ENCODE measurements at regions not wholly inside any gene's neighbourhood (a gene's known extent, or its start where the extent isn't known, plus 50 kb on each side); places are given as distances from the start of the nearest gene placed in this dataset.

GRCh38 chr11:97905671-97906070, 1115.1 kb upstream of the CNTN5 start:
- H4K20me1 ChIP-seq (ENCODE audit: low read length): no peaks in the 10 kb centered on the region
- H3K9me3 ChIP-seq (ENCODE audit: low read length): 0 out of 2 replicates have a peak, but pooled peaks cover 5% of the 10 kb centered on the region
- no peaks in the 10 kb centered on the region for H3K4me1 ChIP-seq (ENCODE audit: insufficient read depth, low read length)
- no peaks in the 10 kb centered on the region for H3F3A ChIP-seq (ENCODE audit: low read length, unreplicated experiment)
- no peak overlapping the region for H3K27ac ChIP-seq (ENCODE audit: low read length)
- intact Hi-C loops (cut with micrococcal nuclease): no loop called here
- no TSS peak for BruUV-seq (replicated peaks)
- ATAC-seq (no peak), DNase-seq (no peak)
- H3K36me3 ChIP-seq (ENCODE audit: low read depth, low read length): no peaks in the 10 kb centered on the region
- no peak overlapping the region for H3K4me3 ChIP-seq (ENCODE audit: low read length)
- H3K27me3 ChIP-seq (ENCODE audit: low read length): no peaks in the 10 kb centered on the region
- POLR2A ChIA-PET (ENCODE audit: unreplicated experiment): no interaction called here
- TF ChIP-seq EZH2phosphoT487 (IDR thresholded peaks at IDR 0.05; ENCODE audit: borderline replicate concordance, low read length) (no peak), EZH2 (IDR thresholded peaks at IDR 0.05; ENCODE audit: low read length, unreplicated experiment) (no peak), CTCF (conservative IDR thresholded peaks at IDR 0.05; ENCODE audit: low read depth, low read length) (no peak)
- no peak overlapping the region for H3K9ac ChIP-seq (ENCODE audit: low read length)
- H2AFZ ChIP-seq (ENCODE audit: low read length): no peak overlapping the region
- H3K79me2 ChIP-seq (ENCODE audit: low read length): no peaks in the 10 kb centered on the region
- no peaks in the 10 kb centered on the region for H3K9me2 ChIP-seq (replicated peaks; ENCODE audit: low read length)
- no peak overlapping the region for H3K4me2 ChIP-seq (ENCODE audit: low read length)
- CTCF ChIA-PET: no interaction called here

- no peak overlapping the region for H3K4me3 ChIP-seq (ENCODE audit: low read length)
- no peaks in the 10 kb centered on the region for H3K4me1 ChIP-seq (ENCODE audit: insufficient read depth, low read length)
- CTCF ChIA-PET: no interaction called here
- no peak for DNase-seq
- H3K27ac ChIP-seq (ENCODE audit: low read length): no peak overlapping the region
- no peak for ATAC-seq
- H4K20me1 ChIP-seq (ENCODE audit: low read length): no peaks in the 10 kb centered on the region
- no peaks in the 10 kb centered on the region for H3K27me3 ChIP-seq (ENCODE audit: low read length)
- no peaks in the 10 kb centered on the region for H3K36me3 ChIP-seq (ENCODE audit: low read depth, low read length)
- no peak overlapping the region for H3K9ac ChIP-seq (ENCODE audit: low read length)
- peak overlapping the region; percentile 16; the same call in 1 of the 2 replicates for H2AFZ ChIP-seq (ENCODE audit: low read length)
- H3K9me2 ChIP-seq (replicated peaks; ENCODE audit: low read length): no peaks in the 10 kb centered on the region
- TF ChIP-seq CTCF (conservative IDR thresholded peaks at IDR 0.05; ENCODE audit: low read depth, low read length) (no peak), EZH2phosphoT487 (IDR thresholded peaks at IDR 0.05; ENCODE audit: borderline replicate concordance, low read length) (no peak)
- 0 out of 2 replicates have a peak, but pooled peaks cover 2% of the 10 kb centered on the region for H3K9me3 ChIP-seq (ENCODE audit: low read length)
- H3K4me2 ChIP-seq (ENCODE audit: low read length): no peak overlapping the region
- intact Hi-C loops (cut with micrococcal nuclease): no loop called here
- BruUV-seq (replicated peaks): no TSS peak
- POLR2A ChIA-PET (ENCODE audit: unreplicated experiment): no interaction called here
- H3F3A ChIP-seq (ENCODE audit: low read length, unreplicated experiment): no peaks in the 10 kb centered on the region
- no peaks in the 10 kb centered on the region for H3K79me2 ChIP-seq (ENCODE audit: low read length)
These were observed 1112.4 kb upstream of the CNTN5 start for GRCh38 chr11:97908354-97908753.

- H3K9ac ChIP-seq (ENCODE audit: low read length): no peak overlapping the region
These were observed 1110.9 kb upstream of the CNTN5 start for GRCh38 chr11:97909614-97910399.

More at GRCh38 chr11:97909614-97910399, 1110.9 kb upstream of the CNTN5 start:
- H3K4me3 ChIP-seq (ENCODE audit: low read length): no peak overlapping the region
- H3F3A ChIP-seq (ENCODE audit: low read length, unreplicated experiment): no peaks in the 10 kb centered on the region
- intact Hi-C loops (cut with micrococcal nuclease): no loop called here
- no peak for TF ChIP-seq EZH2 (IDR thresholded peaks at IDR 0.05; ENCODE audit: low read length, unreplicated experiment)
- no peak for TF ChIP-seq EZH2phosphoT487 (IDR thresholded peaks at IDR 0.05; ENCODE audit: borderline replicate concordance, low read length)
- no peak for TF ChIP-seq CTCF (conservative IDR thresholded peaks at IDR 0.05; ENCODE audit: low read depth, low read length)
- H3K36me3 ChIP-seq (ENCODE audit: low read depth, low read length): no peaks in the 10 kb centered on the region
- no peaks in the 10 kb centered on the region for H3K4me1 ChIP-seq (ENCODE audit: insufficient read depth, low read length)
- BruUV-seq (replicated peaks): no TSS peak
- H3K27me3 ChIP-seq (ENCODE audit: low read length): no peaks in the 10 kb centered on the region
- no peak for DNase-seq
- no peaks in the 10 kb centered on the region for H3K9me3 ChIP-seq (ENCODE audit: low read length)
- H2AFZ ChIP-seq (ENCODE audit: low read length): no peak overlapping the region
- no peak overlapping the region for H3K4me2 ChIP-seq (ENCODE audit: low read length)
- H3K79me2 ChIP-seq (ENCODE audit: low read length): no peaks in the 10 kb centered on the region
- POLR2A ChIA-PET (ENCODE audit: unreplicated experiment): no interaction called here
- CTCF ChIA-PET: no interaction called here
- no peak overlapping the region for H3K27ac ChIP-seq (ENCODE audit: low read length)
- H4K20me1 ChIP-seq (ENCODE audit: low read length): no peaks in the 10 kb centered on the region
- H3K9me2 ChIP-seq (replicated peaks; ENCODE audit: low read length): no peaks in the 10 kb centered on the region
- no peak for ATAC-seq
